ENCODE measurements at regions not wholly inside any gene's neighbourhood (a gene's known extent, or its start where the extent isn't known, plus 50 kb on each side); places are given as distances from the start of the nearest gene placed in this dataset.

DNA sequence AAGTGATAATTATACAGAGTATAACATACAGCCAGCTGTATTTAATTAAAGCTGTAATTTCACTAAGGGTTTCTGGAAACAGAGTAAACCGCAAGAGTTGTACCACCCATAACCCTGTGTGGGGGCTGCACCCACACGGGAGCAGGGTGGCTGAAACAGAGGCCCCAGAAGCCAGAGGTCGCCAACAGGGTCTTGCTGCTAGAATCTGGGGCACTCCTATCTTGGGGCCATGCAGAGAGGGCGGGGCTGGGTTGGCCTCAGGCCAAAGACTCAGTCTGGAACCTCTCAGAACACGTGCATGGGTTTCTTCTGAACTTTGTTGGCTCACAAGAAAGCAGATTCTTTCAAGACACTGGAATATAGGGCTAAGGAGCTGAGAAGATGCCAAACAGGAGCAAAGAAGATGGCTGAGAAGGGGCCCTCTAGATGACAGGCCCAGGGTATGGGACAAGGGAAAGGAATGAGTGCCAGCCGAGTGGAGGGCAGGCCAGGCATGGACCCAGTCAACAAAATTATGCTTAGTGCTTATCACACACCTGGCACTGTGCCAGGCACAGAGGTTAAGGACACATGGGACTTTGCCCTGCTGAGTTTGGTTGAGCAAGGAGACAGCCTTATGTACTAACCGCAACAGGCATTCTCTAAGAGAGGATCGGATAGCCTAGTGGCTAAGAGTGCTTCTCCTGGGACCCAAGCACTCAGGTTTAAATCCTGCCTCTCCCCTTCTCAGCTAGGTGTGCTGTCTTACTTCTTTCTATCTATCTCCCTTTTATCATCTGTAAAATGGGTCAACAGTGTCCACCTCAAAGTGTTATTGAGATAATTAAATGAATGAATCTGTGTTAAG, 96.6 kb upstream of the FOXP4 start:
- DNase-seq (ENCODE audit: low spot score) (peak; percentile 89), ATAC-seq (peak; percentile 87)

DNA sequence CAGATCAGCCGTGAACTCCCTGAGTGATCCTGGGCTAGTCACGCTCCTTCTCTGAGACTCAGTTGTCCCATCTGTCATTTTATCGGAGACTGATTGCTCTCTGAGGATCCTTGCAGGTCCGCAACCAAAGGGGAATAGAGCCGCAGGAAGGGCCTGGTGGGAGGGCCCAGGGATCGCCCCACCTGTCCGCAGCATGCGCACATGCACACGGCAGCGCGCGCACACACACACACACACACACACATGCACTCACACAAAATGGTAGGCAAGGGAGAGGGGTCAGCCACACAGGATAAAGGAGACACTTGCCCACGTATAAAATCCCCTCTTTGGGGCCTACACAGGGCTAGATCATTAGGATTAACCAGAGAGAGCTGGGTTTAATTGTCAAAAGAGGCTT, 95.6 kb upstream of the FOXP4 start:
- ATAC-seq, result no peak
- no peak for DNase-seq (ENCODE audit: low spot score)

DNA sequence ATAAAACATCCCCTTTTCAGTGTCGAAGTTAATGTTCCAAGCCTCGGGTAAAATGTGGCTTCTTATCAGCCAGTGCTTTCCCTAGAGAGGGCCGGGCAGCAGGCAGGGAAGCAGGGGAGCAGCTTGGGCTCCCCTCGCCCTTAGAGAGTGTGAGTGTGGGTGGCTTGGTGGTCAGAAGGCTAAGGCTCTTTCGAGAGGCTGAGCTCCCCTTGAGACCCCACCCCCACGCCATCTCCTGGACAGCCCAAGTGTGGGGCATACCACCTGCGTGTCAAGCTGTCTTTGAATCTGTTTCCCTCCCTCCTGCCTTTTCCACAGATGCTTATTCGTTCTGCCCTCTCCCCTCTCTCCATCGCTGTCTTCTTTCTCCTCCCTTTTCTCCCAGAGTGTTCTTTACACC, 95.1 kb upstream of the FOXP4 start:
- DNase-seq (ENCODE audit: low spot score), result no peak
- ATAC-seq, result no peak

DNA sequence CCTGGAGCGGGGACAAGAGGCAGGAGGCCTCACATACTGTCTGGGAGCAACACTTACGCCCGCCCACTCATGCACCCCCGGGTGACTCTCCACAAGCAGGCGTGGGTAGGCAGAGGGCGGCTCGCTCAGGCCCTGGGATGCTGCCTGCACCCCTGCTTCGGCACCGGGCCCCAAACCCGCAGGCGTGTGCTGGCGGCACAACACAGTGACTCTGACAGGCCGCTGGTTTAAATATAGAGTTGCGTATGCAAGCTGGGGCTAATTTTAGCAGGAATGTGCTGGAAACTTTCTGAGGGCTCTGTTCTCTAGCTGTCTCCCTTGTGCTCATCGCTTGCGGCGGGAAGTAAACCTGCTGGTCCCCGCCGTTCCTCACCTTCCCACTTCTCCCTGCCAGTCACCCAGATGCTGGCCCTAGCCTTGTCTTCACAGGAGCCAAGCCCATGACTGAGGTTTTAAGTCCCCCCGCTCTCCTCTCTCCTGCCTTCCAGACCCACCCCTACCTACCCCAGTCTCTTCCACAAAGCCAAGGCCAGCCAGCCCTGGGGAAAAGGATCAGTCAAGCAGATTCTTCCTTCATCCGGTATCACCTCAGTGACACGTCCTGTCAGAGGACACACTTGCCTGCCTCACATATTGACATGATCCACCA, 94.5 kb upstream of the FOXP4 start:
- DNase-seq (ENCODE audit: low spot score) (no peak), ATAC-seq (no peak)

DNA sequence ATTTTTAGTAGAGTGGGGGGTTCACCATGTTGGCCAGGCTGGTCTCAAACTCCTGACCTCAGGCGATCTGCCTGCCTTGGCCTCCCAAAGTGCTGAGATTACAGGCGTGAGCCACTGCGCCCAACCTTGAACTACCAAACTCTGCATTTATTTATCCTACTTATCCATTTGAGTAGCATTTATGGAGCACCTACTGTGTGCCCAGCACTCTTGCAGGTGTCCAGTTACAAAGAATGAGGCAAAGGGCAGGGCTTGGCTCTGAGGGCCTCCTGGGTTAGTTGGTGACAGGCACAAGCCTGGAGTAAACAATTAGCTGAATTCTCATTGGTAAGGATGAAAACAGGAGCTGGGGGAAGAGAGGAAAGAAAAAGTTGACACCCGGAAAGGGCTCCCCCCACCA, 93.4 kb upstream of the FOXP4 start:
- DNase-seq (ENCODE audit: low spot score), result no peak
- no peak for ATAC-seq

DNA sequence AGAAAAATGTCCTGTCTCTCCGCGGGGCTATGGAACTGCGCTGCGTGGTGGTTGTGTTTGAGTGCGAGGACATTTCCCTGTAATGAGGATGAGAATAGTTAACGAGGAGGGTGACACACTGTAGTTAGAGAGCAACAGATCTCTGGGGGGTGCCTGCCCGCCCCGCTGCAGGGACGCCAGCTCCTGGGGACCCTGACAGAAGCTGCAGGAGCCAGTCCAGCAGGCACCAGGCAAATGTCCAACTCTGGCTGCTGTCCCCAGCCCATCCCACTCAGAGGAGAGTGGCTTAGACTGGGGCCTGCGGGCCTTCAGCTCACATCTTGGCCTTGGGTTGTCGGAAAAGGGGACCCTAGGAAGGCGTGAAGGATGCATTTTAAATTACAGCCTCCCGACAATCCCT, 92.9 kb upstream of the FOXP4 start:
- no peak for ATAC-seq
- no peak for DNase-seq (ENCODE audit: low spot score)

DNA sequence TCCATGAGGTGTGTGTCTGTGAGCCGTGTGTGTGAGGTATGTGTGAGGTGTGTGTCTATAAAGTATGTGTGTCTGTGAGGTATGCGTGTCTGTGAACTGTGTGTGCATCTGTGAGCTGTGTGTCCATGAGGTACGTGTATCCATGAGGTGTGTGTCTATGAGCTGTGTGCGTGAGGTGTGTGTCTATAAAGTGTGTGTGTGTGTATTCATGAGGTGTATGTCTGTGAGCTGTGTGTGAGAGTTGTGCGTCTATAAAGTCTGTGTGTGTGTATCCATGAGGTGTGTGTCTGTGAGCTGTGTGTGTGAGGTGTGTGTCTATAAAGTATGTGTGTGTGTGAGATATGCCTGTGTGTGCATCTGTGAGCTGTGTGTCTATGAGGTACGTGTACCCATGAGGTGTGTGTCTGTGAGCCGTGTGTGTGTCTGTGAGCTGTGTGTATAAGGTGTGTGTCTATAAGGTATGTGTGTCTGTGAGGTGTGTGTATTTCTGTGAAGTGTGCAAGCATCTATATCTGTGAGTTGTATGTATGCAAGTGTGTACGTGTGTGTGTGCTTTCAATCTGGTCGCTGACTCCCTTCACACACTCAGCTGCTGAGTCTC, 91.9 kb upstream of the FOXP4 start:
- no peak for ATAC-seq
- DNase-seq (ENCODE audit: low spot score), result no peak

DNA sequence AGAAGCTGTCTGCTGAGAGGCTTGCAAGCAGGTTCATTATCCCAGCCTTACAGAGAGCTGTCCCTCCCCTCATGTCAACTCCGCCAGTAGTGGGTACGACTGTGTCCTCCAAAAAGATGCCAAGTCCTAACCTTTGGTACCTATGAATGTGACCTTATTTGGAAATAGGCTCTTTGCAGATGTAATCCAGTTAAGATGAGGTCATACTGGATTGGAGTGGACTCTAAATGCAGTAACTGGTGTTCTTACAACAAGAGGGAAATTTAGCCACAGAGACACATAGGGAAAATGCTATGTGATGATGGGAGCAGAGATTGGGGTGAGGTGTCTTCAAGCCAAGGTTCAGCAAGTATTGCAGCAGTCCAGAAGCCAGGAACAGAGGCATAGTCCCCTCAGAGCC, 90.8 kb upstream of the FOXP4 start:
- DNase-seq (ENCODE audit: low spot score) (no peak), ATAC-seq (no peak)

DNA sequence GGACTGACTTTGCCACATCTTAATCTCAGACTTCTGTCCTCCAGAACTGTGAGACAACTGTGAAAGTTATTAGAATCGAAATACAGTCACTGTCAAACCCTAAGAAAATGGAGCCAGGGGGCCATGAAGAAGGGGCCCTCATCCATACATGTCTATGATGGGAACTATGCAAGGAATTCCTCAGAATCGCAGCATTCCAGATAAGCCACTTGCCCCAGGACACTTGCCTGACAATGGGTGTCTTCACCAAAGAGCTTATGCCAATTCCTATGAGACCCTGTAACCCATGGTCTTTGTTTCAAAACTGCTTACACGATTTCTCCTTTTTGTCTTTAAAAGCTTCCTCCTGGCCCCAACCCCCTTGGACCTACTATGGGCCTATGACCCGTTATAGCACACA, 90.4 kb upstream of the FOXP4 start:
- ATAC-seq, result no peak
- DNase-seq (ENCODE audit: low spot score), result no peak

DNA sequence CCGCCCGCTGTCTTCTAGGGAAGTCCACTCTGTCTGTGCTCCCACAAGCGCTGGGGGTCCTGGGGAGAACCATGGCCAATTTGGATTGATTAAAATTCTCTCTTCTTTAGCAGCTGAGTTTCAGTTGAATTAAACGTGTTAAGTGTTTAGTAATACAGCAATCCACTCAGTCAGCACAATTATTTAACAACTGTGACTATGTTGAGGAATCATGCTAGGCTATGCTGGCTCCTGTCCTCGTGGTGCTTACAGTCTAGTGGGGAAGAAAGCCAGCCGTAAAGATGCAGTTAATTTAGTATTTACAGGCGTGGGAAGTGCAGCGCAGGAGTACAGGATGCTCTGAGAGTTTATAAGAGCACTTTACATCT, 88.9 kb upstream of the FOXP4 start:
- DNase-seq (ENCODE audit: low spot score) (no peak), ATAC-seq (no peak)

DNA sequence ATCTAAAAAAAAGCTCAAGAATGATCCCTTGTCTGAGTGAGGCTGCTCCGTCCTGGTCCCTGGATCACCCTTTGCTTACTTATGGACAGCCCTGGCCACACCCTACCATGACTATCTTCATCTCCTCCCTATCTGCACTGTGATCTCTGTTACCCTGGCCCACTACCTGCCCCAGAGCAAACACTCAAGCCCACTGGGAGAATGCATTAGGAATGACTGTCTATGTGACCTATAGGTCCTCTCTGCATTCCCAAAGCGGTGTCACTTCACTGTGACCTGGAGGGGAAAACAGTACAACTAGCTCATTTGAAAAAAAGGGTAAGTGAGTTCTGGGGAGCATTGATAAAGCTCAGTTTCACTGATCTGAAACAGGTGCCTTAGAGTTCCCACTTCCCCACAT, 86.4 kb upstream of the FOXP4 start:
- DNase-seq (ENCODE audit: low spot score) (no peak), ATAC-seq (no peak)

DNA sequence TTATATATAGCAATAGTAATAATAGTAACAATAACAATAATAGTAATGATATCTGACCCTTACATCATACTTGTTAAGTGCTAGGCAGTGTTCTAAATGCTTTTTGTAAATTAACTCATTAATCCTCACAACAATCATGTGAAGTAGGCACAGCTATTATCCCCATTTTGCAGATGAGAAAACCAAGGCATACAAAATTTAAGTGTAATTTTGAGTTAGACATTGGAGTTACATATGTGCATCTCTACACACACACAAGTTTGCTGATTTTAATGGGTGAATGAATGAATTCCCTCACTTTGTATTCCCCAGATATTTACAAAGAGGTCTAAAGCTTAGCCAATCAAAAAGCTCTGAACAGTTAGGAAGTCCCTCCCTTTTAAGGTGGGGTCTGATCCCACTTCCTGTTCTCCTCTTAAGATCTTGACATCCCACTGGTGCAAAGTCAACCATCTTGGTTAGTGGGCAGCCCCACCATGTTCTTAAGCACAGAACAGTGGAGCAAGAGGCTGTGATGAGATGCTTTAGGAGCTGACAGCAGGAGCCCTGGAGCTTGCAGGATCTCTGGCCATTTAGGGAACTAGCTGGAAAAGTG, 85.3 kb upstream of the FOXP4 start:
- DNase-seq (ENCODE audit: low spot score) (no peak), ATAC-seq (no peak)

DNA sequence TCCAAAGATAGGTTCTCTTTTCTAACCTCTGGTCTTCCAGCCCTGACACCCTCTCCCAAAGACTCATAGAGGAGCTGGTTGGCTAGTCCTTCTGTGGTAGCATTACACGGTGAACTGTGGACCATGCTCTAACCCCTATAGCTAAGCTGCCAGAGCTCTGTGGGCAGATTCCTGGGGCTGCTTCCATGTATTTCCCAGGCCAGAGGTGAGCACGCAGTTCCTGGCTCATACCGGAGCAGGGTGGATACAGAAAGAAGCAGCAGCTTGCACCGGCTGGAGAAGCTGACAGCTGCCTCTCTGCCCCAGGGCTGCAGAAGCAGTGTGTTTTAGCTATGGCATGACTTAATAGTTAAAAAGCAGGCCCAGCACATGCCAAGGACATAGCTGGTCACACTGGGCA, 84.1 kb upstream of the FOXP4 start:
- ATAC-seq (peak; percentile 32), DNase-seq (ENCODE audit: low spot score) (no peak)

DNA sequence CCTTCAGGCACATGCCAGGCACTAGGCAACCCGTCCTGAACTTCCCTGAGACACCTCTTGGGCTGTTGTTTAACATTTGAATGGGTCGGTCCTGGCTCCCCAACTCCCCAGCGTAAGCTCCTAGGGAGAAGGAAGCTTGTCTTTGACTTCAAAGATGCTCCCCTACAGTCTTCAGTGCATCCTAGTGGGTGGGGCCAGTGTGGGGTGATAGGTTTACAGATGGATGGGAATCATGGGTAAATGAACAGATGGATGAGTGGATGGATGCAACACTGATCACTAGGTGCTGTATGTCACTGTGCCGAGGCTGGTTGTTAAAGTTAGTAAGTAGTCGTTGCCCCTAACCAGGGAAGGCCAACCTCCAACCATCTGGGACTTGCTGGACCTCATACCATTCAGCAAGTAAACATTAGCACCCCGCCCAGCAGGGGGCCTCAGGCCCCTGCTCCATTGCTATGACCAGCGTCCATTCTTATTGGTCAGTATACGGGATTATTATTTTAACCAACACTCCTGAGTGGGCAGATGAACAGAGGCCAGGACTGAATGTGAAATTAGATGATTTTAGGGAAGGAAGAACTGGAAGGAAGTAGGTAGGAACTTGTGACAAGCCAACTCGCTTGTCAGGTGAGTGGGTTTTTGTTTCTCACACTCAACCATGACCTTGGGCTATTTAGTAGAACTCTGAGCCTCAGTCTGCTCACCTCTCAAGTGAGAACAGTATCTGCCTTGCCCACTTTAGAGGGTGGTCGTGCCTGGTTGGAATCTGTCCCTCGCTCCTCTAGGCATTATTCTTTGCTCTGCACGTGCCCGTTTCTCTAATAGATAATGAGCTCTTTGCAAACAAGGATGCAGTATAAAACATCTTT, 82.9 kb upstream of the FOXP4 start:
- DNase-seq (ENCODE audit: low spot score) (peak; percentile 72), ATAC-seq (peak; percentile 97)

DNA sequence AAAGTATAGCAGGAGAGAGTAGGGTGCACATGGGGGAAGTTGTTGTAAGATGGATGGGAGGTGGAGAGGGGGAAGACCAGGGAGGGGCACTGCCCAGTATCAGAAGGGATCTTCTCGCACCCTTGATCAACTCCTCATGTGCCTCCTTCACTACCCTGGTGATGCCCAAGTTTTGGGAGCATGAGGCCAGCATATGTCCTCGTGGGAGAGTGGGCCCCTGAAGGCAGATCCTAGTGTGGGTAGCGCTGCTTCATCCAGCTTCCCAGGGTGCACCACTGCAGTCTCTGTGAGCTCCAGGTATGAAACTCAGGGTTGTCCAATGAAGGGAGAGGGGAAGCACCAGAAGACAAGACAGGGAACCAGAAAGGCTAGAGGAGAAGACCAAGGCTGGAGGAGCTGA, 82.2 kb upstream of the FOXP4 start:
- DNase-seq (ENCODE audit: low spot score), result no peak
- ATAC-seq, result no peak

DNA sequence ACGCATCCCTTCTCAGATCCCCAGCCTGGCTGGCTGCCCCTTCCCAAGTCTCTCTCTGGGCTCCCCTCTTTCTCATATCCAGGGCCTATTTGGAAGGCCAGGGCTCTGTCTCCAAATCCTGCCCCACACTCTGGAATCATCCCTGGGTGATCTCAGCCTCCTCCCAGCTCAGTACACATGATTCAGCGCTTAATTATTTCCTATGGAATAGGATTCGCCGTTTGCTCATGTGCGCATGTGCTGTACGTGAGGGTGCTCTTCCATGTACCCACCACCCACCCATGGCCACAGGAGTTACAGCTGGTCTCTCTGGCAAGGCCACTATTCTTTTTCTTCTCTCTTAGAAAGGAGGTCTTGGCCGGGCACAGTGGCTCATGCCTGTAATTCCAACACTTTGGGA, 81.7 kb upstream of the FOXP4 start:
- no peak for DNase-seq (ENCODE audit: low spot score)

DNA sequence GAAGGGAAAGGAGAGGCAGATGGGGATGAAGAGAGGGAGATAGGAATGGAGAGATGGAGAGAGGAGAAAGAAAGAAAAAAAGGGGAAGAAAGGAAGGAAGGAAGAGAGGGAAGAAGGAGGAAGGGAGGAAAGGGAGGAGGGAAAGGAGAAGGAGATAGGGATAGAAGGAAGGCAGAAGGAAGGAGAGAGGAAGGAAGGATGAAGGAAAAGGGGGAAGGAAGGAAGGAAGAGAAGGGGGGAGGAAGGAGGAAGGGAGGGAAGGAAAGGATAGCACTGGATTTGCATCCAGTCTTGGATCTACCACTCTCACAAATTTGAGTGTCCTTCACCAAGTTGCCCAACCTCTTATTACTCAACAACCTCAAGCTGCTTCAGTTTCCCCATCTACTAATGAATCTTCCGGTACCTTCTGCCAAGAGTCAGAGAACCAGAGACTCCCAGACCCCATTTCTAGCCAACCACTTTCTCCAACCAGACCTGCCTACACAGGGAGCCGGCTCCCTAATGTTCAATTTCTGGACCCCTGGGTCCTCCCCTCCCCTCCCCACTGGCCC, 79.7 kb upstream of the FOXP4 start:
- DNase-seq (ENCODE audit: low spot score) (no peak), ATAC-seq (no peak)

More for the DNA sequence above, 81.7 kb upstream of the FOXP4 start:
- ATAC-seq, result no peak

DNA sequence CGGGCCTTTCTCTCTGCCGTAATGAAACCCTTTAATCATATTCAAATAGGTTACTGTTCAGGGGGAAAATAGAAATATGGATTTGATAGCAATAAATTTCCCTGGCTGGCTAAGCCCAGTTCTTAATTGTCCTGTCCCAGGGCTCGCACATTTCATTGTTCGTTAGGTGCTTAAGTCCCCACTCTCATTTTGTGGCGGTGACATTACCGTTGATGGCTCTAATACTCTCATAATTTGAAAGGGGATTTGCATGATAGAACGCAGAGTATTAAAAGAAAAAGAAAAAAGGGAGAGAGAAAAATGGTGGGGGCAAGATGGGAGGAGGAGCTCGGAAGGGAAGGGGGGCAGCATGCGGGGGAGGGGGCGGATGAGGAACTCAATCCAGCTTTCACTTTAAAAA, 79.1 kb upstream of the FOXP4 start:
- no peak for DNase-seq (ENCODE audit: low spot score)
- no peak for ATAC-seq

DNA sequence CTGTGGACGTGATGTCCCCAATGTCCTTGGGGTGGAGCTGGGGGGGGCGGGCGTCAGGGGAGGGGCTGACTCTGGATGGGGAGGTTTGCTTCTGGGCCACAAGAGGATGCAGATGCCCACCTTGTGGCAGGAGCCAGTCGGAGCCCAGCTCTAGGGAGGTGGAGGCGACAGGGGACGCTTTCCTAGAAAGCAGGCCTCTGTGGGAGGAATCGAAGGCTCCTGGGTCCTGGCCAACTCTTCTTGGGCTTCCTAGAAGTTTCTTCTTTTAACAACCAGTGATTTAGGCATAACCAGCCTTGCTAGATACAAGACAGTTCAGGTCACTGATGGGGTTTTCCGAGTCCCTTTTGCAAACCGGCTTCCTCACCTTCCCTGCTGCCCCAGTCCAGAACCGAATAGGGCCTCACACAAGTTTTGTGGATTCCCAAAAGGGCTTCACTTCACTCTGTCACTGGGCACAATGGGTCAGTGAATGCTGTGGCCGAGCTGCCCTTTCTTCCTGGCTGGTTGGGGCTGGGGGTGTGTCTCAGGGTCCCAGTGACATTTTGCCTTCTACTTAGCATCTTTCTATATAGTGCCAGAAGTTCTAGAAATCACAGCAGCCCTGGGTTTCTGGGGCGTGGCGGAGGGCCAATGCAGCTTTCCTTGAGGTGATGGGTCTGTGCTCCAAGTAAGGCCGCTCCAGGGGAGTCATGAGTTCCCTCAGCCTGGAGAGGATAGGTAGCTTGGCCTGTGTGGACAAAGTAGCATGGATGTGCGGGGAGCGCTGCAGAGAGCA, 78.4 kb upstream of the FOXP4 start:
- DNase-seq (ENCODE audit: low spot score) (no peak), ATAC-seq (no peak)

Data from left lobe of liver (tissue), 2 donors.